HG02973 (cell line): ENCODE measurements at regions not wholly inside any gene's neighbourhood (a gene's known extent, or its start where the extent isn't known, plus 50 kb on each side); places are given as distances from the start of the nearest gene placed in this dataset.

Source experiments
- ATAC-seq: cut with Tn5 transposase; IDR thresholded peaks from one replicate; pipeline ENCODE4 v1.9.1; 2021; ENCODE audit warnings: moderate library complexity; ENCODE audit not compliant: unreplicated experiment

DNA sequence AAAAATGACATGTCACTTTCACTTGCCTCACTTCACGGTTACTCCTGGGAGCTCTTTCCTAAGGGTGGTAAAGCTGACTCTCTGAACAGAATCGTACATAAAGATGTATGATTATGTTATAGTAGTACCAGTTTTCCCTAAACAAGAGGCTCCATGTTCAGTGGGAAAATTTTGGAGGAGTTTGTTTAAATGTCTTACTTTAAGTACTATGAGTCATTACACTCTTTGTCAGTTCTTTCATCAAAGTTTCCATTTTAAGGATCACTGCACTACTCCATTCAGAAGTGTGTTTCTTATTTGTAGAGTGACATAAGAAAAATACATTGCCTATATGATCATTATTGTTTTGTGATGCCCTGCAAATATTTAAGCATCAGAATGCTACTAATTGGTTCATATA lies 121.1 kb upstream of the FIGN start:
- ATAC-seq, result no peak

DNA sequence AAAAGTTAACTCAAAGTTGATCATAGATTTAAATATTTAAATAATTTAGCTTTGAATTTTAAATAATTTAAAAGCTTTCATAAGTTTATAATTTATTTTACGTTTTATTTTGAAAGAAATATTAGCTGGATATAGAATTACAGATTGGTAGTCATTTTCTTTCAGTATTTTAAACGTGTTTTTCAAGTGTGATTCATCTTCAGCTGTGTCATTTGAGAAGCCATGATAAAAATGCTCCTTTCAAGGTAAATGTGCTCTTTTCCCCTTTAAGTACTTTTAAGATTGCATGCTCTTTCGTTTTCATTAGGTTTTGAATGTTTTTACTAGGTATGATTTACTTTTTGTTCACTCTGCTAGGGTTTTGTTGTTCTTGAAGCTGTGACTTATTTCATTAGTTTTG lies 116.8 kb upstream of the FIGN start:
- no peak for ATAC-seq

DNA sequence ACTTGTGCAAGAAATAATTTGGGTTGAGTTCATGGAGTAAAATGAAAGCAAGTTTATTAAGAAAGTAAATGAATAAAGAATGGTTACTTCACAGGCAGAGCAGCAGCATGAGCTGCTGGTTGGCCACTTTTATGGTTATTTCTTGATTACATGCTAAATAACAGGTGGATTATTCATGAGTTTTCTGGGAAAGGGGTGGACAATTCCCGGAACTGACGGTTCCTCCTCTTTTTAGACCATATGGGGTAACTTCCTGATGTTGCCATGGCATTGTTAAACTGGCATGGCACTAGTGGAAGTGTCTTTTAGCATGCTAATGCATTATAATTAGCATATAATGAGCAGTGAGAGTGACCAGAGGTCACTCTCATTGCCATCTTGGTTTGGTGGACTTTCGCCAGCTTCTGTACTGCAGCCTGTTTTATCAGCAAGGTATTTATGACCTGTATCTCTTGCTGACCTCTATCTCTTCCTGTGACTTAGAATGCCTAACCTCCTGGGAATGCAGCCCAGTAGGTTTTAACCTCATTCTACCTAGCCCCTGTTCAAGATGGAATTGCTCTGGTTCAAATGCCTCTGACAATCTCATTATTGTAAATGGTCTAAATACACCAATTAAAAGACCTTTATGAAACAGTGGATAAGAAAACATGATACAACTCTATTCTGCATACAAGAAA lies 114.1 kb upstream of the FIGN start:
- ATAC-seq, result no peak

DNA sequence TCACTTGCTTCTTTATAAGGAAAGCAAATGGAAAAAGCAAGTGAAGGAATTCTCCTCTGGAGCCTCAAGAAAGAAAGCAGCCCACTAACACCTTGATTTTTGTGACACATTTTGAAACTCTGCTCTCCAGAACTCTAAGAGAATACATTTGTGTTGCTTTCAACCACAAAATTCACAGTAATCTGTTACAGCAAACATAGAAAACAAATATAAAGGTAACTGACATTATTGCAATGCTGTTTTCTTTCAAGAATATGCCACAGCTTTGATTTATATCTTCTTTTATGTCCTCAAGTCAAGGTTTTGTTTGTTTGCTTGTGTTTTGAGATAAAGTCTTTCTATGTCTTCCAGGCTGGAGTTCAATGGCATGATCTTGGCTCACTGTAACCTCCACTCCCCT lies 103.1 kb upstream of the FIGN start:
- no peak for ATAC-seq

DNA sequence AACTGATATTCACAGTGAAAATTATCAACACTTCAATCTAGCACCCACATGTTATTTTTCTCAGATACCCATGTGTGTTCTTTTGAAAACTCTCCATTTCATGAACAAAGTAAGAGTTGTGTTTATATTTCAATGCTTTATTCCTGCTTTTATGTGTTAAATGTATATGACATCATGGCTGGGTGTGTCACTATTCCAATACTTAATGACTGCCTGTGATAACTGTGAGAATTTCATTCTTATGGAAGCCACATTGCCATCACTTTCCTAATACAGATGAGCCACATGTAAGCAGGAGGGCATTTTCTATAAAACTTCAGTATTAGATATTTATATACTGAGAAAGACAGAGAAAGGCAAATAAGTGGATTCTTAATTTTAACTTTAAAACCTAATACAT lies 100.4 kb upstream of the FIGN start:
- ATAC-seq, result no peak

DNA sequence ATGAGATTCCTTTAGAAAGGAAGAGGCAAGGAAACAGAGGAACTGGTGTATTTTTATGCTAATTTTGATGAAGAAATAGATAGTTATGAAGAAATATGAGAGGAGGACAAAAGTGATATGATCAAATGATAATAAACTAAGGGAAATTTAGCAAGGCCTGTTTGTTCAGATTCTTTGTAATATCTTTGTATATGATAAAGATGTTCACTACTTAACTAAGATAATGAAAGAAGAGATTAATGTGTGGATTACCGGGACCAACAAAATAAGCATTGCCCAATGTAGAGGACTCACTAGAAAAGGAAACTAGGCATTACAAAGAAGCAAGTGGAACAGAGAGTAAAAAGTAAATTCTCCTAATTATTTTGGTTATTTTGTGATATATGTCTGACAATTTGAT lies 99.0 kb upstream of the FIGN start:
- no peak for ATAC-seq

DNA sequence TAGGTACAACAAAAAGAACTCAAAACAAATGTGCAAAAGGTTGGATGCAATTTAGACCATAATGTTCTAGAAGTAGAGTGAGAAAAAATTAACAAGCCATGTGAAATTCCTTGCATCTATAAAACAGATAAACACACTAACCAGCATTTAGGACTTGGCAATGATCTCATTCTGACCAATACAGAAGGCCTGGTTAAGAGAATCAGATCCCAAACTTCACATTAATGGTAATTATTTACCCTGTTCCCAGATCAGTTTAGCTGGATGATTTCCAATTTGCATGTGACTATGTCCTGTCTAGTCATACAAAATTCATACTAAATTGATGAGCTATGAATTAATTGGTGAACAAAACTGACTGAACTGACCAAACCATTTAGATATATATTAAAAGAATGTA lies 98.4 kb upstream of the FIGN start:
- ATAC-seq, result no peak

DNA sequence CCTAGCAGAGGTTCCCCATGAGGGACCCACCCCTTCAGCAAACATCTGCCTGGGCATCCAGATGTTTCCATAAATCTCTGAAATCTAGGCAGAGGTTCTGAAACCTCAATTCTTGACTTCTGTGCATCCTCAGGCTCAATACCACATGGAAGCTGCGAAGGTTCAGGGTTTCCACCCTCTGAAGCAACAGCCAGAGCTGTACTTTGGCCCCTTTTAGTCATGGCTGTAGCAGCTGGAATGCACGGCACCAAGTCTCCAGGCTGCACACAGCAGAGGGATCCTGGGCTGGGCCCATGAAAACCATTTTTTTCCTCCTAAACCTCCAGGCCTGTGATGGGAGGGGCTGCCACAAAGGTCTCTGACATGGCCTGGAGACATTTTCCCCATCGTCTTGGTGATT lies 93.0 kb upstream of the FIGN start:
- no peak for ATAC-seq

DNA sequence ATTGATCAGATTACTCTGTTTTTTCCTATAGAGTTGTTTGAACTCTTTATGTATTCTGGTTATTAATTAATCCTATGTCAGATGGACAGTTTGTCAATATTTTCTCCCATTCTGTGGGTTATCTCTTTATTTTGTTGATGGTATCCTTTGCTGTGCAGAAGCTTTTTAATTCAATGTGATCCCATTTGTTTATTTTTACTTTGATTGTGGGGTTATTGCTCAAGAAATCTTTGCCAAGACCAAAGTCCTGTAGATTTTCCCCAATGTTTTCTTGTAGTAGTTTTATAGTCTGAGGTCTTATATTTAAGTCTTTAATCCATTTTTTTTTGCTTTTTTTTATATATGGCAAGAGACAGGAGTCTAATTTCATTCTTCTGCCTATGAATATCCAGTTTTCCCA lies 86.2 kb upstream of the FIGN start:
- no peak for ATAC-seq

DNA sequence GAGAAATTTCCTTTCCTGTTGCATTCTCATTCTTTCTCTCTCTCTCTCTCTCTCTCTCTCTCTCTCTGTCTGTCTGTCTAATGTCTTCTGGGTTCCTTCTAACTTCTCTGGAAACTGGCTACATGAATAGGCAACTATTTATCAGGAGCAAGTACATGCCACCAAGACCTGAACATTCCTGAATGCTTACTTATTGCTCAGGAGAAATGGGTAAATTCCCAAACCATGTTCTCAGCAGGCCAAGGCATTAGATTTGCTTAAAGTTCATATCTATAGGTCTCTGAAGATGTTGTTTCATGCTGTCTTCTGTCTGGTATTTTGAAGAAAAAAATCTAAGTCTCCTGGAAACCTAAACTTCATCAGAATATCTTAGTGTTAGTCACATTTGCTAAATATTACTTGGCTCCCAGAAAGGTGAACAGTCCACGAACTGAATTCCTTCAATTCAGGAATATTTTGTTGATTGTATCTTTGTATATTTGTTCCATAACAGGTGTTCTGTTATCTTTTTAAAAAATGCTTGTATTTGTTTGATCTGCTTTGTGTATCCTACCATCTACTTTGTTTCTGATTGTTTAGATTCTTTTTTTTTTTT lies 77.2 kb upstream of the FIGN start:
- no peak for ATAC-seq

DNA sequence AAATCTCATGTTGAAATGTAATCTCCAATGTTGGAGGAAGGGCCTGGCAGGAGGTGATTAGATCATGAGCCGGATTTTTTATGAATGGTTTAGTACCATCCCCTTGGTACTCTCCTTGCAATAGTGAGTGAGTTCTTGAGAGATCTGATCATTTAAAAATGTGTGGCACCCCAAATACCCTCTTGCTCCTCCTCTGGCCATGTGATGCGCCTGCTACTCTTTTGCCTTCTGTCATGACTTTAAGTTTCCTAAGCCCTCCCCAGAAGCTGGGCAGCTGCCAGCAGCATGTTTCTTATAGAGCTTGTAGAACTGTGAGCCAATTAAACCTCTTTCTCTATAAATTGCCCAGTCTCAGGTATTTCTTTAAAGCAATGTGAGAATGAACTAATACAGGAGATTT lies 72.6 kb upstream of the FIGN start:
- no peak for ATAC-seq

DNA sequence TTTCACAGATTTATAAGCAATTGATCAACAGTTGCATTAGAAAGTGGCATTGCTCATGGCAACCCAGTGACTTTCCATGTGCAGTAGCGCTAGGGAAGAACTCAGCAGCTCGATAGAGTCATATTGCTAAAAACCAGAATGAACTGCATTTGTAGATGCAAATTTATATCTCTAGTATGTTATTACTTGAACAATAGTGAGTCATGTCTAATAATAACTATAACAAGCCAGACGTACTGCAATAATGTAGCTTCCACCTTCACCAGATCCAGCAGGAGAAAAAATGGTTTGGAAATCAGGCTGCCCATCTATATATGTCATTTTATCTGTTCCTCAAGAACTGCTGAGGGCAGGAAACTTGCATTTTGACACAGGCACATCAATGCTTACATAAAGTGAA lies 66.5 kb upstream of the FIGN start:
- ATAC-seq, result no peak

DNA sequence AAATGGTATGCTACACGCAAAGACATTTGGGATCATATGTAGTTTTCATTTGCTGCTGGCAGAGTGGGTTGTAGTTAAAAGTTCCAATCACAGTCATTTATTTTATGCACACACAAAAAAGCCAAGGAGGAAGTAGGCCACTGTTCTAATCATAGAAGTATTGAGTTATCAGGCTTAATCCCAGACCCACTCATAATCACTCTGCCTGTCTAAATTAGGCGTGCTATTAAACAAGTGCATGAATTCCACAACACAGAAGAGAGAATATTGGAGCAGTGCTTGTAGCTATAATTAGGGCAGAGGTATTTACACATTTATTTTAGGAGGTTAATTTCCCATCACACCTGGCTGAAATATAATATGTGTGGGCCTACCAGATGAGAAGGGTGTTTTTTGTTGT lies 65.7 kb upstream of the FIGN start:
- no peak for ATAC-seq

DNA sequence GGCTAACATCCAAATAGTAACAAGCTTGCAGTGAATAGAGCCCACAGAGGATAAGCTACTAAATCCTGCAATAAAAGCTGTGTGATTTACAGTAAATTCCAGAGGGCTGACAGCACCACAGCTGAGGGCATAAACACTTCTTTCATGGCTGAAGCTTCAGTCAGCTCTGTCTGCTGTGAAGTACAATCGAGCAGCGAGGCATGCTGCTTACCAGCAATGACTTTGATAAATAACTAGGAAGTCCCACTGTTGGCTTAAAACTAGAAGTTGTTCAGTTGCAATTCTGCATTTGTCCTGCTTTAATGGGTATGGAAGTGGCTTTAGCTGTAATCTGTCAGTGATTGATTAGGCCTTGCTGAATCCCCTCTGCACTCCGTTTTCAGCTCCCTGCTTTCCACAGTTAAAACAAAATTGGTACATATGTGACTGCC lies 65.2 kb upstream of the FIGN start:
- ATAC-seq, result no peak

DNA sequence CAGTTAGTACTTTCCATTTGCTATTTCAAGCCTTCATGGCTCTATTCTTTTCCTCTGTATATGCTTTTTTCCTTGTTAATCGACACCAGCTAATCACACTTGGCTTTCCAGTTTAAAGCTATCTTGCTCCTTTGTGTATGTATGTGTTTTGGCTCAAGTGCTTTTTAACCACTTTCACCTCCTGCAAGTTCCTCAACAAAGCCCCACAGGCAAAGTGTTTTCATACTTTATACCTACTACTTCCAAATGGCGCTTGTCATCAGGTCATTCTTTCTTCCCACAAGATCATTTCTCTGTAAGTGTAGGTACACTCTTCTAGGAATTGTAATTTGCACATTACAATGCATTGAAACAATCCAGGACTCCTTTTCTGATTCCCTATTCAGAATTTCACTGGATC lies 64.0 kb upstream of the FIGN start:
- no peak for ATAC-seq

DNA sequence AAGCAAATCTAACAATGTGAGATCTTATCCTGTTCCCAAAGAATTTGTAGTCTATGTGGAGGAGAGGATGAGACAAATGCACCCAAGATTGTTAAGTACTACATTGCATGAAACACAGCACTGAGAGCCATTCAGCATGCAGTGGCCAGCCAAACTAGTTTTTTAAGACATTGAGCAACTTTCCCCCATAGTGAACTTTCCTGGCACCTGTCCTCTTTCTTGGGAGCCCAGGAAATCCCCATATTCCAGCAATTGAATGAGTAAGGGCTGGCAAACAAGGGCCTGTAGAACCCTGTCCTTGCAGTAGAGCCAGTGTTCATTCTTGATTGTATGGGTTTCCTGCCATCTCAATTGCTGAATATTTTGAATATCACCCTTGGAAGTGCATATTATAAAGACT lies 58.8 kb upstream of the FIGN start:
- no peak for ATAC-seq
